WERI-Rb-1 (cell line): ENCODE measurements at regions not wholly inside any gene's neighbourhood (a gene's known extent, or its start where the extent isn't known, plus 50 kb on each side); places are given as distances from the start of the nearest gene placed in this dataset.

Source experiments
- DNase-seq: peaks from one replicate; pipeline ENCODE4 v3.0.0-alpha.2; 2020
- H3K27ac ChIP-seq: fragments of 250-450 bp; sonication (Bioruptor Pico); 2 replicates; pipeline ENCODE4 v1.5.1; 2020; ENCODE audit warnings: mild to moderate bottlenecking, moderate library complexity
- H3K27me3 ChIP-seq: fragments of 250-450 bp; sonication (Bioruptor Pico); 2 replicates; pipeline ENCODE4 v1.5.1; 2021; ENCODE audit warnings: mild to moderate bottlenecking, low read depth, moderate library complexity; ENCODE audit not compliant: insufficient read depth, severe bottlenecking
- H3K36me3 ChIP-seq: fragments of 250-450 bp; sonication (Bioruptor Pico); 2 replicates; pipeline ENCODE4 v1.5.1; 2020; ENCODE audit warnings: mild to moderate bottlenecking, moderate library complexity
- H3K4me3 ChIP-seq: 2 replicates; pipeline ENCODE4 v1.5.1; 2011; ENCODE audit warnings: low read depth, mild to moderate bottlenecking, control low read depth, low read length
- H3K9me3 ChIP-seq: fragments of 250-450 bp; sonication (Bioruptor Pico); 2 replicates; pipeline ENCODE4 v1.5.1; 2021; ENCODE audit warnings: mild to moderate bottlenecking, moderate library complexity; ENCODE audit not compliant: severe bottlenecking
- TF ChIP-seq, protein P1 (sequence below): IDR thresholded peaks from 2 replicates; pipeline ENCODE4 v1.5.1; 2011; ENCODE audit warnings: low read depth, mild to moderate bottlenecking, control low read depth, inconsistent platforms, low read length

DNA sequence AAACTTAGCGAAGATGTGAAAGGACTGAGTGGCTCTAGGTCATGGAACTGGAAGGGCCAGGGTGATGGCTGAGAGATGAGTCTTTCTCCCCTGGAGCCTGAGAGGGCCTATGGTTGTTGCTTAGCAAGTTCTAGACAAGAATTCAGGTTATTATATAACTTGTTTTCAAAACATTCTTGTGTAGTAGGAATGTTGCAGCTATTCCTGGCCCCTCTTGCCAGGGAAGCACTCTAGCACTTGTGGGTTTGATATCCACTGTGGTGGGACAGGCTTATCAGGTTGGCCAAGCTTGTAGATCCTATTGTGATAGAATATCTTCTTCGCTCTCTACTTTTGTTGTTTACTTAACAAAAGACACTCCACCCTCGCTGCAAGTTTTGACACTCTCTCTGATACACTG lies 211.8 kb upstream of the CITED2 start:
- Histone ChIP-seq H3K36me3 (no peaks in the 10 kb centered on the region), H3K27ac (no peak overlapping the region), H3K9me3 (no peaks in the 10 kb centered on the region), H3K27me3 (no peaks in the 10 kb centered on the region), H3K4me3 (no peak overlapping the region)
- TF ChIP-seq, protein P1, sequence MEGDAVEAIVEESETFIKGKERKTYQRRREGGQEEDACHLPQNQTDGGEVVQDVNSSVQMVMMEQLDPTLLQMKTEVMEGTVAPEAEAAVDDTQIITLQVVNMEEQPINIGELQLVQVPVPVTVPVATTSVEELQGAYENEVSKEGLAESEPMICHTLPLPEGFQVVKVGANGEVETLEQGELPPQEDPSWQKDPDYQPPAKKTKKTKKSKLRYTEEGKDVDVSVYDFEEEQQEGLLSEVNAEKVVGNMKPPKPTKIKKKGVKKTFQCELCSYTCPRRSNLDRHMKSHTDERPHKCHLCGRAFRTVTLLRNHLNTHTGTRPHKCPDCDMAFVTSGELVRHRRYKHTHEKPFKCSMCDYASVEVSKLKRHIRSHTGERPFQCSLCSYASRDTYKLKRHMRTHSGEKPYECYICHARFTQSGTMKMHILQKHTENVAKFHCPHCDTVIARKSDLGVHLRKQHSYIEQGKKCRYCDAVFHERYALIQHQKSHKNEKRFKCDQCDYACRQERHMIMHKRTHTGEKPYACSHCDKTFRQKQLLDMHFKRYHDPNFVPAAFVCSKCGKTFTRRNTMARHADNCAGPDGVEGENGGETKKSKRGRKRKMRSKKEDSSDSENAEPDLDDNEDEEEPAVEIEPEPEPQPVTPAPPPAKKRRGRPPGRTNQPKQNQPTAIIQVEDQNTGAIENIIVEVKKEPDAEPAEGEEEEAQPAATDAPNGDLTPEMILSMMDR, result no peak
- DNase-seq, result no peak

DNA sequence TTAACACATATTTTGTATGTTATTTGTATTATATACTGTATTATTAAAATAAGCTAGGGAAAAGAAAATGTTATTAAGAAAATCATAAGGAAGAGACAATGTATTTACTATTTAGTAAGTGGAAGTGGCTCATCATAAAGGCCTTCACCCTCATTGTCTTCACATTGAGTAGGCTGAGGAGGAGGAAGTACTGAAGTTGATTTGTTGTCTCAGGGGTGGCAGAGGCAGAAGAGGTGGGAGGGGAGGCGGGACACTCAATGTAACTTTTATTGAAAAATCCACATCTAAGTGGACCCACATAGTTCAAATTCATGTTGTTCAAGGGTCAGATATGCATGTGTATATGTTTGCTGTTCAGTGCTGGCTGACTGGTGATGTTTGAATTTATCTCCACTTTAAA lies 210.2 kb upstream of the CITED2 start:
- Histone ChIP-seq H3K27ac (no peak overlapping the region), H3K36me3 (no peaks in the 10 kb centered on the region), H3K9me3 (no peaks in the 10 kb centered on the region), H3K27me3 (no peaks in the 10 kb centered on the region), H3K4me3 (no peak overlapping the region)
- DNase-seq, result no peak
- TF ChIP-seq, protein P1, result no peak

DNA sequence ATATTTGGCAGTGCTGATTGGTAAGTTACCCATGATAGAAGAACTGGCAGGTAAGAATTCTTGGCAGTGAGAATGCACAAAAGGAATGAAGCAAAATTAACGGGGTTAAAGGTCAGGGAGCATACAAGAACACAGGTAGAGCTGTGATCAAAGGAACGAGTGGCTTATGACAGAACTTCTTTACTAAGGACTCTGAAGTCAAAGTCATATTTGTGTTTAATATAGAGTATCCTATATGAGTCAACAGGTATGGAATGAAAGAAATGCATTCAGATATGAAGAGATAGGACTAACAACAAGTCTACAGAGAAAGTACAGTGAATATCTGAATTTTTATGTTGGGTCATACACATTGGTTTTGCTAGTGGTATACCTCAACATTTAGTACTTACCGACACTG lies 209.0 kb upstream of the CITED2 start:
- Histone ChIP-seq H3K27ac (no peak overlapping the region), H3K27me3 (no peaks in the 10 kb centered on the region), H3K4me3 (no peak overlapping the region), H3K9me3 (no peaks in the 10 kb centered on the region), H3K36me3 (no peaks in the 10 kb centered on the region)
- TF ChIP-seq, protein P1, result no peak
- no peak for DNase-seq

DNA sequence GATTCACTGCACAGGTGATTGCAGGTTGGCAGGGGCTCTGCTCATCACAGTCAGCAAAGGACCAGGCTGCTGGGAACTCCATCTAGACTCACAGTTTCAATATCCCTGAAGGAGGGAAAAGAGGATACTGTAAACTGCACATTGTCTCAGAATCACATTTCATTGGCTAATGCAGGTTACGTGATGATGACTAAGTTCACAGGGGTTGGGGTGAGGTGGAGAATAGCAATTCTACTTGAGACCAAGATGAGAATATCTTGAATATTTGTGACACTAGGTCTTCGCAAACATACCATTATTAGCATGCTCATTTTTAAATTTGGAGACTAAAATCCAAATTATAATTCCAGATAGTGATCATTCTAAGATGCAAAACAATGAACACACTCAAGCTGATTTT lies 208.5 kb upstream of the CITED2 start:
- DNase-seq, result no peak
- H3K27me3 ChIP-seq, result no peaks in the 10 kb centered on the region

DNA sequence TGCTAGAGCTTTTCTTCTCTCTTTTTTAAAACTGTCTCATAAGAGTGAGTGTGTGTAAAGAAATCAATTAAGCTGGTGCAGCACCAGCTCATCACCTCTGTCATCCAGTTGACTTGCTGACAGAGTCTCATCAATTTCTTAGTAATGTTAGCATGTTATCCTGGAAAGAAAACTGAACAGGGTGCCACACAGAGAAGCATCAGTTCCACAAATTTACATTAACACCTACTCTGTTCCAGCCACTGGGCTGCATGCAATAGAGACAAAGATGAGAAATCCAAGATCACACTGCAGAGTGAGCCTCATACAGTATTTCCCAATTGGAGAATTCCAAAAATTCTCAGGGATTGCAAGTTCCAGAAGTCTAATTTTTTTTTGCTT lies 207.0 kb upstream of the CITED2 start:
- Histone ChIP-seq H3K4me3 (no peak overlapping the region), H3K9me3 (no peaks in the 10 kb centered on the region), H3K27ac (no peak overlapping the region), H3K27me3 (no peaks in the 10 kb centered on the region), H3K36me3 (no peaks in the 10 kb centered on the region)
- DNase-seq, result no peak
- TF ChIP-seq, protein P1, result no peak

More for the DNA sequence above, 208.5 kb upstream of the CITED2 start:
- H3K36me3 ChIP-seq, result no peaks in the 10 kb centered on the region
- TF ChIP-seq, protein P1, result no peak
- no peak overlapping the region for H3K27ac ChIP-seq
- no peak overlapping the region for H3K4me3 ChIP-seq
- no peaks in the 10 kb centered on the region for H3K9me3 ChIP-seq
